OCI-LY7 (cell line): ENCODE measurements at regions not wholly inside any gene's neighbourhood (a gene's known extent, or its start where the extent isn't known, plus 50 kb on each side); places are given as distances from the start of the nearest gene placed in this dataset.

Experiments
- EZH2phosphoT487 ChIP-seq: fragments of 200-600 bp; sonication (generic); IDR thresholded peaks from 2 replicates; pipeline ENCODE4 v1.6.1; 2018; ENCODE audit warnings: low read depth, borderline replicate concordance, mild to moderate bottlenecking, mixed run types, antibody characterized with exemption, low read length, moderate library complexity, mixed read lengths
- TF ChIP-seq, protein P1 (sequence below): fragments of 200-600 bp; sonication (generic); conservative IDR thresholded peaks from 2 replicates; pipeline ENCODE4 v1.5.1; 2014; ENCODE audit warnings: mild to moderate bottlenecking, antibody characterized with exemption, low read length, moderate library complexity, mixed read lengths

GRCh38 chr10:36354633-36355032, 712.5 kb upstream of the FZD8 start:
- TF ChIP-seq, protein P1, sequence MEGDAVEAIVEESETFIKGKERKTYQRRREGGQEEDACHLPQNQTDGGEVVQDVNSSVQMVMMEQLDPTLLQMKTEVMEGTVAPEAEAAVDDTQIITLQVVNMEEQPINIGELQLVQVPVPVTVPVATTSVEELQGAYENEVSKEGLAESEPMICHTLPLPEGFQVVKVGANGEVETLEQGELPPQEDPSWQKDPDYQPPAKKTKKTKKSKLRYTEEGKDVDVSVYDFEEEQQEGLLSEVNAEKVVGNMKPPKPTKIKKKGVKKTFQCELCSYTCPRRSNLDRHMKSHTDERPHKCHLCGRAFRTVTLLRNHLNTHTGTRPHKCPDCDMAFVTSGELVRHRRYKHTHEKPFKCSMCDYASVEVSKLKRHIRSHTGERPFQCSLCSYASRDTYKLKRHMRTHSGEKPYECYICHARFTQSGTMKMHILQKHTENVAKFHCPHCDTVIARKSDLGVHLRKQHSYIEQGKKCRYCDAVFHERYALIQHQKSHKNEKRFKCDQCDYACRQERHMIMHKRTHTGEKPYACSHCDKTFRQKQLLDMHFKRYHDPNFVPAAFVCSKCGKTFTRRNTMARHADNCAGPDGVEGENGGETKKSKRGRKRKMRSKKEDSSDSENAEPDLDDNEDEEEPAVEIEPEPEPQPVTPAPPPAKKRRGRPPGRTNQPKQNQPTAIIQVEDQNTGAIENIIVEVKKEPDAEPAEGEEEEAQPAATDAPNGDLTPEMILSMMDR: no peak
- no peak for TF ChIP-seq EZH2phosphoT487
